SU-DHL-6 (cell line): ENCODE measurements at regions not wholly inside any gene's neighbourhood (a gene's known extent, or its start where the extent isn't known, plus 50 kb on each side); places are given as distances from the start of the nearest gene placed in this dataset.

Source experiments
- H2AFZ ChIP-seq: fragments of 200-600 bp; sonication (generic); 2 replicates; pipeline ENCODE4 v1.6.1; 2014; ENCODE audit warnings: low read depth, mild to moderate bottlenecking, moderate library complexity, mixed read lengths, antibody characterized with exemption, low read length; ENCODE audit not compliant: severe bottlenecking
- H3F3A ChIP-seq: fragments of 200-600 bp; shearing (Covaris generic); 2 replicates; pipeline ENCODE4 v1.6.0; 2016; ENCODE audit warnings: antibody characterized with exemption, mild to moderate bottlenecking; ENCODE audit not compliant: insufficient read depth
- H3K27ac ChIP-seq: fragments of 200-600 bp; sonication (generic); 2 replicates; pipeline ENCODE4 v1.5.1; 2016; ENCODE audit warnings: low read depth, mild to moderate bottlenecking, low read length, moderate library complexity, mixed read lengths
- H3K27me3 ChIP-seq: fragments of 200-600 bp; sonication (generic), shearing (Covaris generic); 2 replicates; pipeline ENCODE4 v1.6.0; 2014; ENCODE audit warnings: mild to moderate bottlenecking, low read length
- H3K36me3 ChIP-seq: fragments of 200-600 bp; sonication (generic); 2 replicates; pipeline ENCODE4 v1.6.1; 2014; ENCODE audit warnings: mild to moderate bottlenecking, low read length, mixed read lengths
- H3K4me2 ChIP-seq: fragments of 300-600, 200-600 bp; shearing (Covaris generic), sonication (generic); 2 replicates; pipeline ENCODE4 v1.6.0; 2014; ENCODE audit warnings: low read length, low read depth, mild to moderate bottlenecking; ENCODE audit not compliant: poor library complexity, severe bottlenecking
- H3K4me3 ChIP-seq: fragments of 200-600 bp; sonication (generic); 2 replicates; pipeline ENCODE4 v1.5.1; 2014; ENCODE audit warnings: antibody characterized with exemption, low read length, mild to moderate bottlenecking, mixed read lengths; ENCODE audit not compliant: insufficient read depth, poor library complexity, severe bottlenecking
- H3K79me2 ChIP-seq: fragments of 200-600 bp; sonication (generic); 2 replicates; pipeline ENCODE4 v1.6.1; 2014; ENCODE audit warnings: mild to moderate bottlenecking, low read length, moderate library complexity; ENCODE audit not compliant: insufficient read depth
- H3K9ac ChIP-seq: fragments of 200-600 bp; sonication (generic); 2 replicates; pipeline ENCODE4 v1.7.0; 2014; ENCODE audit warnings: mild to moderate bottlenecking, low read length
- H3K9me2 ChIP-seq: fragments of 200-600 bp; sonication (generic); replicated peaks from 2 replicates; pipeline ENCODE4 v1.6.1; 2014; ENCODE audit warnings: low read length; ENCODE audit not compliant: insufficient read depth
- H3K9me3 ChIP-seq: fragments of 200-600 bp; sonication (generic); 2 replicates; pipeline ENCODE4 v1.6.1; 2014; ENCODE audit warnings: low read length, mixed read lengths; ENCODE audit not compliant: insufficient read depth
- H4K20me1 ChIP-seq: fragments of 200-600 bp; sonication (generic); 2 replicates; pipeline ENCODE4 v1.6.1; 2014; ENCODE audit warnings: low read depth, mild to moderate bottlenecking, antibody characterized with exemption, low read length, moderate library complexity, mixed read lengths
- CTCF ChIP-seq: fragments of 200-600 bp; sonication (generic); IDR thresholded peaks from one replicate; pipeline ENCODE4 v1.5.1; 2017; ENCODE audit warnings: antibody characterized with exemption, mild to moderate bottlenecking, low read length, moderate library complexity; ENCODE audit not compliant: insufficient read depth, poor library complexity, severe bottlenecking
- EZH2phosphoT487 ChIP-seq: fragments of 200-600 bp; sonication (generic), shearing (Covaris generic); conservative IDR thresholded peaks from 2 replicates; pipeline ENCODE4 v1.6.1; 2018; ENCODE audit warnings: mild to moderate bottlenecking, antibody characterized with exemption, low read length, moderate library complexity, mixed read lengths

GRCh38 chr4:173753408-173753807 lies 223.4 kb upstream of the HAND2 start:
- Histone ChIP-seq H3K9me2 (no peaks in the 10 kb centered on the region), H4K20me1 (no peaks in the 10 kb centered on the region; the same call in 1 of the 2 replicates), H3K4me2 (no peak overlapping the region), H2AFZ (no peak overlapping the region), H3K27ac (no peak overlapping the region), H3K9me3 (no peaks in the 10 kb centered on the region), H3K79me2 (no peaks in the 10 kb centered on the region), H3K9ac (no peak overlapping the region), H3K4me3 (no peak overlapping the region), H3K27me3 (no peaks in the 10 kb centered on the region), H3K36me3 (no peaks in the 10 kb centered on the region), H3F3A (no peaks in the 10 kb centered on the region)
- TF ChIP-seq EZH2phosphoT487 (no peak), CTCF (no peak)

- H4K20me1 ChIP-seq, result no peaks in the 10 kb centered on the region; the same call in 1 of the 2 replicates
- no peaks in the 10 kb centered on the region for H3K9me2 ChIP-seq
- no peak overlapping the region for H3K9ac ChIP-seq
- no peaks in the 10 kb centered on the region for H3K9me3 ChIP-seq
- H2AFZ ChIP-seq, result no peak overlapping the region
- no peaks in the 10 kb centered on the region for H3K27me3 ChIP-seq
- no peak overlapping the region for H3K4me2 ChIP-seq
- peak; percentile 50 for TF ChIP-seq CTCF
- TF ChIP-seq EZH2phosphoT487, result no peak
- H3K36me3 ChIP-seq, result no peaks in the 10 kb centered on the region
- H3F3A ChIP-seq, result no peaks in the 10 kb centered on the region
- no peak overlapping the region for H3K4me3 ChIP-seq
- no peak overlapping the region for H3K27ac ChIP-seq
- no peaks in the 10 kb centered on the region for H3K79me2 ChIP-seq
Observed at GRCh38 chr4:173752610-173753230, 222.7 kb upstream of the HAND2 start.

GRCh38 chr4:173748353-173748752 lies 218.3 kb upstream of the HAND2 start:
- no peak for TF ChIP-seq CTCF
- no peak for TF ChIP-seq EZH2phosphoT487

More at GRCh38 chr4:173748353-173748752, 218.3 kb upstream of the HAND2 start:
- Histone ChIP-seq H3F3A (no peaks in the 10 kb centered on the region), H3K9ac (no peak overlapping the region), H3K36me3 (no peaks in the 10 kb centered on the region), H2AFZ (no peak overlapping the region), H3K27me3 (no peaks in the 10 kb centered on the region), H3K9me2 (no peaks in the 10 kb centered on the region), H3K4me2 (no peak overlapping the region), H3K4me3 (no peak overlapping the region), H3K79me2 (no peaks in the 10 kb centered on the region), H3K9me3 (no peaks in the 10 kb centered on the region), H4K20me1 (no peaks in the 10 kb centered on the region), H3K27ac (no peak overlapping the region)
